GM19328 (cell line): ENCODE measurements at regions not wholly inside any gene's neighbourhood (a gene's known extent, or its start where the extent isn't known, plus 50 kb on each side); places are given as distances from the start of the nearest gene placed in this dataset.
A peak's percentile ranks its signal among the peaks of the same experiment; 100 is the strongest.

Experiments used
- ATAC-seq: cut with Tn5 transposase; IDR thresholded peaks from one replicate; pipeline ENCODE4 v1.9.1; 2021; ENCODE audit warnings: mild to moderate bottlenecking, moderate library complexity; ENCODE audit not compliant: unreplicated experiment

GRCh38 chr13:62287764-62288163 is 872.1 kb upstream of the PCDH20 start:
- no peak for ATAC-seq

GRCh38 chr13:62280590-62280989 is 864.9 kb upstream of the PCDH20 start:
- peak; percentile 81 for ATAC-seq

- no peak for ATAC-seq
Measured at GRCh38 chr13:62278271-62278670, 862.6 kb upstream of the PCDH20 start.

GRCh38 chr13:62251734-62252133 is 836.1 kb upstream of the PCDH20 start:
- no peak for ATAC-seq

GRCh38 chr13:62250501-62251201 is 835.0 kb upstream of the PCDH20 start:
- no peak for ATAC-seq

GRCh38 chr13:62246581-62246980 is 830.9 kb upstream of the PCDH20 start:
- no peak for ATAC-seq

- ATAC-seq: no peak
Measured at GRCh38 chr13:62243106-62243505, 827.5 kb upstream of the PCDH20 start.

GRCh38 chr13:62234780-62235440 is 819.3 kb upstream of the PCDH20 start:
- ATAC-seq: no peak

GRCh38 chr13:62210951-62211350 is 795.3 kb upstream of the PCDH20 start:
- no peak for ATAC-seq

GRCh38 chr13:62209529-62209928 is 793.9 kb upstream of the PCDH20 start:
- peak; percentile 44 for ATAC-seq

- ATAC-seq: no peak
Measured at GRCh38 chr13:62207388-62207787, 791.7 kb upstream of the PCDH20 start.

GRCh38 chr13:62206165-62206564 is 790.5 kb upstream of the PCDH20 start:
- no peak for ATAC-seq

- ATAC-seq: no peak
Measured at GRCh38 chr13:62205273-62205672, 789.6 kb upstream of the PCDH20 start.

- no peak for ATAC-seq
Measured at GRCh38 chr13:62194371-62194770, 778.7 kb upstream of the PCDH20 start.

GRCh38 chr13:62193919-62194318 is 778.3 kb upstream of the PCDH20 start:
- ATAC-seq: no peak

GRCh38 chr13:62185631-62186255 is 770.1 kb upstream of the PCDH20 start:
- no peak for ATAC-seq

- no peak for ATAC-seq
Measured at GRCh38 chr13:62176051-62176450, 760.4 kb upstream of the PCDH20 start.

GRCh38 chr13:62173958-62174357 is 758.3 kb upstream of the PCDH20 start:
- no peak for ATAC-seq

GRCh38 chr13:62171697-62172096 is 756.0 kb upstream of the PCDH20 start:
- no peak for ATAC-seq

- no peak for ATAC-seq
Measured at GRCh38 chr13:62168891-62169290, 753.2 kb upstream of the PCDH20 start.

GRCh38 chr13:62167650-62168172 is 752.1 kb upstream of the PCDH20 start:
- ATAC-seq: no peak

GRCh38 chr13:62162860-62163259 is 747.2 kb upstream of the PCDH20 start:
- no peak for ATAC-seq
